ENCODE measurements at regions not wholly inside any gene's neighbourhood (a gene's known extent, or its start where the extent isn't known, plus 50 kb on each side); places are given as distances from the start of the nearest gene placed in this dataset.
"Not testable (repeated sequence)": the region's sequence is repeated elsewhere in the genome, so short reads cannot be mapped to it uniquely, and the experiment has no call there.

GRCh38 chr12:46071335-46071734, 81.0 kb upstream of the SCAF11 start:
- Histone ChIP-seq H3K4me1 (ENCODE audit: control insufficient read depth in 3 of 3, insufficient read depth in 2 of 3, low read depth in 1 of 3, low read length in 2 of 3) (peaks cover 0 to 3% (median 3%) of the 10 kb centered on the region in 3 donors), H3K27me3 (ENCODE audit: control insufficient read depth in 3 of 3, insufficient read depth in 3 of 3, low read length in 3 of 3) (no peaks in the 10 kb centered on the region), H3K4me3 (ENCODE audit: low read depth in 1 of 3, low read length in 3 of 3) (no peak overlapping the region), H3K9me3 (ENCODE audit: control insufficient read depth in 2 of 2, insufficient read depth in 1 of 2, low read depth in 1 of 2, low read length in 1 of 2) (no peaks in the 10 kb centered on the region), H3K27ac (ENCODE audit: low read depth in 1 of 3, low read length in 2 of 3) (no peak overlapping the region), H3K36me3 (ENCODE audit: control insufficient read depth in 3 of 3, insufficient read depth in 2 of 3, low read depth in 1 of 3, low read length in 3 of 3) (no peaks in the 10 kb centered on the region)
- WGBS, 3 donors, result 84 to 86% (median 85%) methylated on average over 5 of the region's 5 CpGs
- DNase-seq, result no peak
- no peak for FAIRE-seq

GRCh38 chr12:46067094-46067493, 76.7 kb upstream of the SCAF11 start:
- no peaks in the 10 kb centered on the region for H3K27me3 ChIP-seq (ENCODE audit: control insufficient read depth in 3 of 3, insufficient read depth in 3 of 3, low read length in 3 of 3)
- H3K9me3 ChIP-seq (ENCODE audit: control insufficient read depth in 2 of 2, insufficient read depth in 1 of 2, low read depth in 1 of 2, low read length in 1 of 2), result no peaks in the 10 kb centered on the region
- no peak overlapping the region for H3K27ac ChIP-seq (ENCODE audit: low read depth in 1 of 3, low read length in 2 of 3)
- H3K4me1 ChIP-seq (ENCODE audit: control insufficient read depth in 3 of 3, insufficient read depth in 2 of 3, low read depth in 1 of 3, low read length in 2 of 3), result peaks cover 0 to 3% (median 3%) of the 10 kb centered on the region in 3 donors
- DNase-seq (no peak), FAIRE-seq (no peak)
- no peaks in the 10 kb centered on the region for H3K36me3 ChIP-seq (ENCODE audit: control insufficient read depth in 3 of 3, insufficient read depth in 2 of 3, low read depth in 1 of 3, low read length in 3 of 3)
- WGBS, 3 donors, result 86 to 88% (median 87%) methylated on average over 9 of the region's 9 CpGs
- no peak overlapping the region for H3K4me3 ChIP-seq (ENCODE audit: low read depth in 1 of 3, low read length in 3 of 3)

GRCh38 chr12:46065412-46066166, 75.2 kb upstream of the SCAF11 start:
- no peak overlapping the region for H3K4me3 ChIP-seq (ENCODE audit: low read depth in 1 of 3, low read length in 3 of 3)
- 81 to 92% (median 84%) methylated on average over 3 of the region's 3 CpGs for WGBS, 3 donors
- FAIRE-seq (no peak), DNase-seq (no peak)
- H3K36me3 ChIP-seq (ENCODE audit: control insufficient read depth in 3 of 3, insufficient read depth in 2 of 3, low read depth in 1 of 3, low read length in 3 of 3), result no peaks in the 10 kb centered on the region
- H3K4me1 ChIP-seq (ENCODE audit: control insufficient read depth in 3 of 3, insufficient read depth in 2 of 3, low read depth in 1 of 3, low read length in 2 of 3), result no peaks in the 10 kb centered on the region
- H3K27ac ChIP-seq (ENCODE audit: low read depth in 1 of 3, low read length in 2 of 3), result no peak overlapping the region
- no peaks in the 10 kb centered on the region for H3K27me3 ChIP-seq (ENCODE audit: control insufficient read depth in 3 of 3, insufficient read depth in 3 of 3, low read length in 3 of 3)
- no peaks in the 10 kb centered on the region for H3K9me3 ChIP-seq (ENCODE audit: control insufficient read depth in 2 of 2, insufficient read depth in 1 of 2, low read depth in 1 of 2, low read length in 1 of 2)

GRCh38 chr12:46064548-46064947, 74.2 kb upstream of the SCAF11 start:
- FAIRE-seq, result no peak
- no peak for DNase-seq
- H3K9me3 ChIP-seq (ENCODE audit: control insufficient read depth in 2 of 2, insufficient read depth in 1 of 2, low read depth in 1 of 2, low read length in 1 of 2), result no peaks in the 10 kb centered on the region
- no peak overlapping the region for H3K27ac ChIP-seq (ENCODE audit: low read depth in 1 of 3, low read length in 2 of 3)
- H3K4me3 ChIP-seq (ENCODE audit: low read depth in 1 of 3, low read length in 3 of 3), result no peak overlapping the region
- WGBS, 3 donors, result 73 to 81% (median 81%) methylated on average over 2 of the region's 2 CpGs
- no peaks in the 10 kb centered on the region for H3K4me1 ChIP-seq (ENCODE audit: control insufficient read depth in 3 of 3, insufficient read depth in 2 of 3, low read depth in 1 of 3, low read length in 2 of 3)
- no peaks in the 10 kb centered on the region for H3K36me3 ChIP-seq (ENCODE audit: control insufficient read depth in 3 of 3, insufficient read depth in 2 of 3, low read depth in 1 of 3, low read length in 3 of 3)
- no peaks in the 10 kb centered on the region for H3K27me3 ChIP-seq (ENCODE audit: control insufficient read depth in 3 of 3, insufficient read depth in 3 of 3, low read length in 3 of 3)

- FAIRE-seq; DNase-seq; H3K27me3 ChIP-seq (ENCODE audit: control insufficient read depth in 3 of 3, insufficient read depth in 3 of 3, low read length in 3 of 3); H3K36me3 ChIP-seq (ENCODE audit: control insufficient read depth in 3 of 3, insufficient read depth in 2 of 3, low read depth in 1 of 3, low read length in 3 of 3); H3K9me3 ChIP-seq (ENCODE audit: control insufficient read depth in 2 of 2, insufficient read depth in 1 of 2, low read depth in 1 of 2, low read length in 1 of 2); H3K27ac ChIP-seq (ENCODE audit: low read depth in 1 of 3, low read length in 2 of 3); H3K4me1 ChIP-seq (ENCODE audit: control insufficient read depth in 3 of 3, insufficient read depth in 2 of 3, low read depth in 1 of 3, low read length in 2 of 3); H3K4me3 ChIP-seq (ENCODE audit: low read depth in 1 of 3, low read length in 3 of 3): not testable (repeated sequence)
- WGBS, 3 donors, result 88 to 90% (median 89%) methylated on average over 7 of the region's 7 CpGs
These were observed 68.3 kb upstream of the SCAF11 start for GRCh38 chr12:46058697-46059096.

GRCh38 chr12:46050805-46051204, 60.4 kb upstream of the SCAF11 start:
- Histone ChIP-seq H3K36me3 (ENCODE audit: control insufficient read depth in 3 of 3, insufficient read depth in 2 of 3, low read depth in 1 of 3, low read length in 3 of 3) (no peaks in the 10 kb centered on the region), H3K9me3 (ENCODE audit: control insufficient read depth in 2 of 2, insufficient read depth in 1 of 2, low read depth in 1 of 2, low read length in 1 of 2) (peaks cover 0 to 36% of the 10 kb centered on the region in 2 donors), H3K27me3 (ENCODE audit: control insufficient read depth in 3 of 3, insufficient read depth in 3 of 3, low read length in 3 of 3) (no peaks in the 10 kb centered on the region), H3K27ac (ENCODE audit: low read depth in 1 of 3, low read length in 2 of 3) (no peak overlapping the region), H3K4me1 (ENCODE audit: control insufficient read depth in 3 of 3, insufficient read depth in 2 of 3, low read depth in 1 of 3, low read length in 2 of 3) (no peaks in the 10 kb centered on the region), H3K4me3 (ENCODE audit: low read depth in 1 of 3, low read length in 3 of 3) (no peak overlapping the region)
- no peak for FAIRE-seq
- no peak for DNase-seq

- DNase-seq (no peak), FAIRE-seq (no peak)
- no peaks in the 10 kb centered on the region for H3K36me3 ChIP-seq (ENCODE audit: control insufficient read depth in 3 of 3, insufficient read depth in 2 of 3, low read depth in 1 of 3, low read length in 3 of 3)
- peaks cover 0 to 39% of the 10 kb centered on the region in 2 donors for H3K9me3 ChIP-seq (ENCODE audit: control insufficient read depth in 2 of 2, insufficient read depth in 1 of 2, low read depth in 1 of 2, low read length in 1 of 2)
- no peaks in the 10 kb centered on the region for H3K27me3 ChIP-seq (ENCODE audit: control insufficient read depth in 3 of 3, insufficient read depth in 3 of 3, low read length in 3 of 3)
- H3K4me1 ChIP-seq (ENCODE audit: control insufficient read depth in 3 of 3, insufficient read depth in 2 of 3, low read depth in 1 of 3, low read length in 2 of 3), result no peaks in the 10 kb centered on the region
- no peak overlapping the region for H3K4me3 ChIP-seq (ENCODE audit: low read depth in 1 of 3, low read length in 3 of 3)
- WGBS, 3 donors, result 34 to 75% (median 37%) methylated on average over 2 of the region's 2 CpGs
- H3K27ac ChIP-seq (ENCODE audit: low read depth in 1 of 3, low read length in 2 of 3), result no peak overlapping the region
These were observed 59.3 kb upstream of the SCAF11 start for GRCh38 chr12:46049665-46050064.

GRCh38 chr12:46046436-46046835, 56.1 kb upstream of the SCAF11 start:
- no peaks in the 10 kb centered on the region for H3K27me3 ChIP-seq (ENCODE audit: control insufficient read depth in 3 of 3, insufficient read depth in 3 of 3, low read length in 3 of 3)
- H3K4me1 ChIP-seq (ENCODE audit: control insufficient read depth in 3 of 3, insufficient read depth in 2 of 3, low read depth in 1 of 3, low read length in 2 of 3), result no peaks in the 10 kb centered on the region
- H3K4me3 ChIP-seq (ENCODE audit: low read depth in 1 of 3, low read length in 3 of 3), result no peak overlapping the region
- WGBS, 3 donors, result 91 to 95% (median 91%) methylated on average over 1 of the region's 1 CpG
- DNase-seq (no peak), FAIRE-seq (no peak)
- H3K27ac ChIP-seq (ENCODE audit: low read depth in 1 of 3, low read length in 2 of 3), result no peak overlapping the region
- H3K9me3 ChIP-seq (ENCODE audit: control insufficient read depth in 2 of 2, insufficient read depth in 1 of 2, low read depth in 1 of 2, low read length in 1 of 2), result peaks cover 0 to 39% of the 10 kb centered on the region in 2 donors
- H3K36me3 ChIP-seq (ENCODE audit: control insufficient read depth in 3 of 3, insufficient read depth in 2 of 3, low read depth in 1 of 3, low read length in 3 of 3), result no peaks in the 10 kb centered on the region

GRCh38 chr12:46043972-46044520, 53.7 kb upstream of the SCAF11 start:
- 37 to 54% (median 37%) methylated on average over 1 of the region's 1 CpG for WGBS, 3 donors

More at GRCh38 chr12:46043972-46044520, 53.7 kb upstream of the SCAF11 start:
- H3K36me3 ChIP-seq (ENCODE audit: control insufficient read depth in 3 of 3, insufficient read depth in 2 of 3, low read depth in 1 of 3, low read length in 3 of 3), result no peaks in the 10 kb centered on the region
- no peak overlapping the region for H3K4me3 ChIP-seq (ENCODE audit: low read depth in 1 of 3, low read length in 3 of 3)
- H3K27ac ChIP-seq (ENCODE audit: low read depth in 1 of 3, low read length in 2 of 3), result no peak overlapping the region
- no peak for DNase-seq
- no peaks in the 10 kb centered on the region for H3K27me3 ChIP-seq (ENCODE audit: control insufficient read depth in 3 of 3, insufficient read depth in 3 of 3, low read length in 3 of 3)
- H3K9me3 ChIP-seq (ENCODE audit: control insufficient read depth in 2 of 2, insufficient read depth in 1 of 2, low read depth in 1 of 2, low read length in 1 of 2), result peaks cover 0 to 28% of the 10 kb centered on the region in 2 donors
- no peak for FAIRE-seq
- no peaks in the 10 kb centered on the region for H3K4me1 ChIP-seq (ENCODE audit: control insufficient read depth in 3 of 3, insufficient read depth in 2 of 3, low read depth in 1 of 3, low read length in 2 of 3)

Data from small intestine (tissue), 7 donors.